ENCODE measurements at regions not wholly inside any gene's neighbourhood (a gene's known extent, or its start where the extent isn't known, plus 50 kb on each side); places are given as distances from the start of the nearest gene placed in this dataset.

DNA sequence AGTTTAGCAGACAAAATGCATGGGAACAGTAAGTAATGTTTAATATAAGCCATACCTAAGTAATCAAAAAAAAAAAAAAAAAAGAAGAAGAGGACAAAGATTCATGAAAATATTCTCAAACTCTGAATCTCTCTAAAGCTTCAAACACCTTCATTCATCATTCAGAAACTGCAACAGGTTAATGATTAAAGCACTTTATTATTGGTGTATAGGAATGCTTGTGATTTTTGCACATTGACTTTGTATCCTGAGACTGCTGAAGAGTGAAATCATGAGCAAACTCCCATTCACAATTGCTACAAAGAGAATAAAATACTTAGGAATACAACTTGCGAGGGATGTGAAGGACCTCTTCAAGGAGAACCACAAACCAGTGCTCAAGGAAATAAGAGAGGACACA lies 278.4 kb upstream of the DCN start:
- TF ChIP-seq, protein P1, sequence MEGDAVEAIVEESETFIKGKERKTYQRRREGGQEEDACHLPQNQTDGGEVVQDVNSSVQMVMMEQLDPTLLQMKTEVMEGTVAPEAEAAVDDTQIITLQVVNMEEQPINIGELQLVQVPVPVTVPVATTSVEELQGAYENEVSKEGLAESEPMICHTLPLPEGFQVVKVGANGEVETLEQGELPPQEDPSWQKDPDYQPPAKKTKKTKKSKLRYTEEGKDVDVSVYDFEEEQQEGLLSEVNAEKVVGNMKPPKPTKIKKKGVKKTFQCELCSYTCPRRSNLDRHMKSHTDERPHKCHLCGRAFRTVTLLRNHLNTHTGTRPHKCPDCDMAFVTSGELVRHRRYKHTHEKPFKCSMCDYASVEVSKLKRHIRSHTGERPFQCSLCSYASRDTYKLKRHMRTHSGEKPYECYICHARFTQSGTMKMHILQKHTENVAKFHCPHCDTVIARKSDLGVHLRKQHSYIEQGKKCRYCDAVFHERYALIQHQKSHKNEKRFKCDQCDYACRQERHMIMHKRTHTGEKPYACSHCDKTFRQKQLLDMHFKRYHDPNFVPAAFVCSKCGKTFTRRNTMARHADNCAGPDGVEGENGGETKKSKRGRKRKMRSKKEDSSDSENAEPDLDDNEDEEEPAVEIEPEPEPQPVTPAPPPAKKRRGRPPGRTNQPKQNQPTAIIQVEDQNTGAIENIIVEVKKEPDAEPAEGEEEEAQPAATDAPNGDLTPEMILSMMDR (IDR thresholded peaks at IDR 0.05) = no peak
- no peak for TF ChIP-seq POLR2A (IDR thresholded peaks at IDR 0.05)

All from uterus (tissue), 2 donors.